ENCODE measurements at regions not wholly inside any gene's neighbourhood (a gene's known extent, or its start where the extent isn't known, plus 50 kb on each side); places are given as distances from the start of the nearest gene placed in this dataset.

GRCh38 chr7:153503093-153503492 is 549.1 kb upstream of the DPP6 start:
- DNase-seq (ENCODE audit: insufficient read length, low spot score) (no peak), FAIRE-seq (no peak)

- DNase-seq (ENCODE audit: insufficient read length, low spot score) = no peak
- FAIRE-seq = no peak
These were observed 547.7 kb upstream of the DPP6 start for GRCh38 chr7:153504288-153505075.

GRCh38 chr7:153507885-153508284 is 544.3 kb upstream of the DPP6 start:
- no peak for DNase-seq (ENCODE audit: insufficient read length, low spot score)
- no peak for FAIRE-seq

GRCh38 chr7:153509768-153510167 is 542.4 kb upstream of the DPP6 start:
- DNase-seq (ENCODE audit: insufficient read length, low spot score) (no peak), FAIRE-seq (no peak)

GRCh38 chr7:153510674-153511073 is 541.5 kb upstream of the DPP6 start:
- DNase-seq (ENCODE audit: insufficient read length, low spot score) (no peak), FAIRE-seq (no peak)

GRCh38 chr7:153514032-153514431 is 538.2 kb upstream of the DPP6 start:
- FAIRE-seq = no peak
- DNase-seq (ENCODE audit: insufficient read length, low spot score) = no peak

GRCh38 chr7:153515359-153515758 is 536.8 kb upstream of the DPP6 start:
- FAIRE-seq (no peak), DNase-seq (ENCODE audit: insufficient read length, low spot score) (no peak)

- no peak for FAIRE-seq
These were observed 533.8 kb upstream of the DPP6 start for GRCh38 chr7:153518201-153518984.

GRCh38 chr7:153521370-153521769 is 530.8 kb upstream of the DPP6 start:
- no peak for FAIRE-seq
- no peak for DNase-seq (ENCODE audit: insufficient read length, low spot score)

More at GRCh38 chr7:153518201-153518984, 533.8 kb upstream of the DPP6 start:
- DNase-seq (ENCODE audit: insufficient read length, low spot score) = no peak

GRCh38 chr7:153522261-153522660 is 529.9 kb upstream of the DPP6 start:
- DNase-seq (ENCODE audit: insufficient read length, low spot score) (no peak), FAIRE-seq (no peak)

GRCh38 chr7:153523320-153524015 is 528.7 kb upstream of the DPP6 start:
- FAIRE-seq (no peak), DNase-seq (ENCODE audit: insufficient read length, low spot score) (no peak)

GRCh38 chr7:153524070-153524601 is 528.1 kb upstream of the DPP6 start:
- no peak for FAIRE-seq
- no peak for DNase-seq (ENCODE audit: insufficient read length, low spot score)

GRCh38 chr7:153529100-153529499 is 523.1 kb upstream of the DPP6 start:
- no peak for DNase-seq (ENCODE audit: insufficient read length, low spot score)
- no peak for FAIRE-seq

GRCh38 chr7:153529651-153530165 is 522.5 kb upstream of the DPP6 start:
- FAIRE-seq (no peak), DNase-seq (ENCODE audit: insufficient read length, low spot score) (no peak)

GRCh38 chr7:153530441-153530840 is 521.8 kb upstream of the DPP6 start:
- FAIRE-seq = no peak
- DNase-seq (ENCODE audit: insufficient read length, low spot score) = no peak

GRCh38 chr7:153532326-153532725 is 519.9 kb upstream of the DPP6 start:
- FAIRE-seq (no peak), DNase-seq (ENCODE audit: insufficient read length, low spot score) (no peak)

GRCh38 chr7:153537271-153537670 is 514.9 kb upstream of the DPP6 start:
- FAIRE-seq (no peak), DNase-seq (ENCODE audit: insufficient read length, low spot score) (no peak)

GRCh38 chr7:153541903-153542302 is 510.3 kb upstream of the DPP6 start:
- DNase-seq (ENCODE audit: insufficient read length, low spot score) = no peak
- FAIRE-seq = no peak

- DNase-seq (ENCODE audit: insufficient read length, low spot score) = no peak
- no peak for FAIRE-seq
These were observed 509.0 kb upstream of the DPP6 start for GRCh38 chr7:153543232-153543631.

GRCh38 chr7:153550173-153550572 is 502.0 kb upstream of the DPP6 start:
- DNase-seq (ENCODE audit: insufficient read length, low spot score) = no peak
- no peak for FAIRE-seq

- FAIRE-seq = no peak
- no peak for DNase-seq (ENCODE audit: insufficient read length, low spot score)
These were observed 487.8 kb upstream of the DPP6 start for GRCh38 chr7:153564391-153564790.
